ENCODE measurements at regions not wholly inside any gene's neighbourhood (a gene's known extent, or its start where the extent isn't known, plus 50 kb on each side); places are given as distances from the start of the nearest gene placed in this dataset.

DNA sequence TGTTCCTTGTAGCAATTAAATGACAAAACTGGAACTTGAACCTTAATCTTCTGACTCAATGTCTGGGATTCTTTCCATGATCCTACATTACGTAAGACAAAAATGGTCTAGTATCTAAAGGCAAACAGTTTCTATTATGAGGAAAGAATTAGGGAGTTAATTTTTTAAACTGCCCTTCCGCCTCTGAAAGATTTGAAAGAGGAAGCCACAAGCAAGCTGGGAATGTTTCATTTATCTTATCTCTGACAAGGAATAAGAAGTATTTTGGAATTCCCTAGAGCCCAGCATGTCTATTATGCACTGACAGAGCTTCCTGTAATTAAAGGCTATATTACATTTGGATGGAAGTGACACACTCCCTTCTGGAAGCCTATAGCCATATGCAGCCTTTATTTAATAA, 558.8 kb upstream of the CDH2 start:
- TF ChIP-seq, protein P1, sequence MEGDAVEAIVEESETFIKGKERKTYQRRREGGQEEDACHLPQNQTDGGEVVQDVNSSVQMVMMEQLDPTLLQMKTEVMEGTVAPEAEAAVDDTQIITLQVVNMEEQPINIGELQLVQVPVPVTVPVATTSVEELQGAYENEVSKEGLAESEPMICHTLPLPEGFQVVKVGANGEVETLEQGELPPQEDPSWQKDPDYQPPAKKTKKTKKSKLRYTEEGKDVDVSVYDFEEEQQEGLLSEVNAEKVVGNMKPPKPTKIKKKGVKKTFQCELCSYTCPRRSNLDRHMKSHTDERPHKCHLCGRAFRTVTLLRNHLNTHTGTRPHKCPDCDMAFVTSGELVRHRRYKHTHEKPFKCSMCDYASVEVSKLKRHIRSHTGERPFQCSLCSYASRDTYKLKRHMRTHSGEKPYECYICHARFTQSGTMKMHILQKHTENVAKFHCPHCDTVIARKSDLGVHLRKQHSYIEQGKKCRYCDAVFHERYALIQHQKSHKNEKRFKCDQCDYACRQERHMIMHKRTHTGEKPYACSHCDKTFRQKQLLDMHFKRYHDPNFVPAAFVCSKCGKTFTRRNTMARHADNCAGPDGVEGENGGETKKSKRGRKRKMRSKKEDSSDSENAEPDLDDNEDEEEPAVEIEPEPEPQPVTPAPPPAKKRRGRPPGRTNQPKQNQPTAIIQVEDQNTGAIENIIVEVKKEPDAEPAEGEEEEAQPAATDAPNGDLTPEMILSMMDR (conservative IDR thresholded peaks at IDR 0.05): no peak
- no peak overlapping the region for H3K4me2 ChIP-seq (ENCODE audit: insufficient read depth, insufficient read length, low read length)
- no peaks in the 10 kb centered on the region for H3K79me2 ChIP-seq (ENCODE audit: insufficient read depth, low read length)

More for the DNA sequence above, 558.8 kb upstream of the CDH2 start:
- Mint-ChIP-seq H3K27ac (no peak overlapping the region), H3K27me3 (ENCODE audit: low read depth) (no peaks in the 10 kb centered on the region), H3K4me3 (no peak overlapping the region), H3K36me3 (ENCODE audit: insufficient read depth in 1 of 3, low read depth in 3 of 3) (peaks cover 0 to 2% (median 2%) of the 10 kb centered on the region in 3 experiments; a peak in 2 of 7 replicates), H3K9me3 (no peaks in the 10 kb centered on the region; a peak in 2 of 5 replicates), H3K4me1 (peaks cover 11 to 12% of the 10 kb centered on the region in 2 experiments)
- Histone ChIP-seq H3K9ac (ENCODE audit: extremely low read depth, insufficient read length, low read length) (no peak overlapping the region), H2AK5ac (ENCODE audit: insufficient read length, low read length) (no peak overlapping the region), H3K14ac (ENCODE audit: insufficient read depth, low read length) (no peak overlapping the region), H2BK12ac (ENCODE audit: insufficient read length, low read depth, low read length) (no peak overlapping the region), H3K23ac (ENCODE audit: insufficient read length, low read depth, low read length) (no peak overlapping the region), H4K8ac (replicated peaks; ENCODE audit: insufficient read length, low read depth, low read length) (no peak overlapping the region), H3K27ac (ENCODE audit: insufficient read length, low read depth, low read length) (no peak overlapping the region), H4K5ac (ENCODE audit: insufficient read length, low read depth, low read length) (no peak overlapping the region), H2BK5ac (ENCODE audit: insufficient read length, low read length) (no peak overlapping the region), H2BK120ac (ENCODE audit: low read depth, low read length, poor library complexity, severe bottlenecking) (no peak overlapping the region), H2AFZ (ENCODE audit: low read length) (no peak overlapping the region), H3K18ac (ENCODE audit: insufficient read length, low read depth, low read length) (no peak overlapping the region), H3K56ac (ENCODE audit: insufficient read length, low read depth, low read length) (no peak overlapping the region), H2BK20ac (ENCODE audit: low read depth, low read length, poor library complexity, severe bottlenecking) (no peak overlapping the region), H2BK15ac (ENCODE audit: low read depth, low read length) (no peak overlapping the region), H4K20me1 (ENCODE audit: control insufficient read depth, insufficient read depth, insufficient read length) (no peaks in the 10 kb centered on the region), H3K4me1 (ENCODE audit: insufficient read depth, low read length) (no peaks in the 10 kb centered on the region; the same call in 1 of the 2 replicates), H3K4ac (ENCODE audit: low read depth, low read length) (no peak overlapping the region), H4K91ac (ENCODE audit: insufficient read length, low read depth, low read length) (no peak overlapping the region), H3K23me2 (ENCODE audit: insufficient read length, low read depth, low read length, poor library complexity, severe bottlenecking) (no peaks in the 10 kb centered on the region), H3T11ph (ENCODE audit: low read length) (no peak overlapping the region), H3K9me3 (ENCODE audit: control insufficient read depth, low read depth, low read length) (no peaks in the 10 kb centered on the region), H3K27me3 (ENCODE audit: insufficient read depth, low read length) (no peaks in the 10 kb centered on the region), H3K79me1 (ENCODE audit: insufficient read depth, low read depth, low read length, poor library complexity, severe bottlenecking) (no peaks in the 10 kb centered on the region)
- no peak for DNase-seq
- WGBS (ENCODE audit: extremely low coverage, insufficient read length, low lambda C conversion rate): no CpG with 5 or more reads among the region's 2 CpGs
